ENCODE measurements at regions not wholly inside any gene's neighbourhood (a gene's known extent, or its start where the extent isn't known, plus 50 kb on each side); places are given as distances from the start of the nearest gene placed in this dataset.

GRCh38 chr14:53861781-53862180 is 94.8 kb downstream of the BMP4 start:
- TF ChIP-seq, protein P1, sequence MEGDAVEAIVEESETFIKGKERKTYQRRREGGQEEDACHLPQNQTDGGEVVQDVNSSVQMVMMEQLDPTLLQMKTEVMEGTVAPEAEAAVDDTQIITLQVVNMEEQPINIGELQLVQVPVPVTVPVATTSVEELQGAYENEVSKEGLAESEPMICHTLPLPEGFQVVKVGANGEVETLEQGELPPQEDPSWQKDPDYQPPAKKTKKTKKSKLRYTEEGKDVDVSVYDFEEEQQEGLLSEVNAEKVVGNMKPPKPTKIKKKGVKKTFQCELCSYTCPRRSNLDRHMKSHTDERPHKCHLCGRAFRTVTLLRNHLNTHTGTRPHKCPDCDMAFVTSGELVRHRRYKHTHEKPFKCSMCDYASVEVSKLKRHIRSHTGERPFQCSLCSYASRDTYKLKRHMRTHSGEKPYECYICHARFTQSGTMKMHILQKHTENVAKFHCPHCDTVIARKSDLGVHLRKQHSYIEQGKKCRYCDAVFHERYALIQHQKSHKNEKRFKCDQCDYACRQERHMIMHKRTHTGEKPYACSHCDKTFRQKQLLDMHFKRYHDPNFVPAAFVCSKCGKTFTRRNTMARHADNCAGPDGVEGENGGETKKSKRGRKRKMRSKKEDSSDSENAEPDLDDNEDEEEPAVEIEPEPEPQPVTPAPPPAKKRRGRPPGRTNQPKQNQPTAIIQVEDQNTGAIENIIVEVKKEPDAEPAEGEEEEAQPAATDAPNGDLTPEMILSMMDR (IDR thresholded peaks at IDR 0.05), result no peak
- no peak for TF ChIP-seq POLR2A (IDR thresholded peaks at IDR 0.05)
